Effector memory CD8-positive, alpha-beta T cell (primary cell): ENCODE measurements at regions not wholly inside any gene's neighbourhood (a gene's known extent, or its start where the extent isn't known, plus 50 kb on each side); places are given as distances from the start of the nearest gene placed in this dataset.

ENCODE experiments used
- ATAC-seq: fragments of 150-1000 bp; cut with Tn5 transposase; replicated peaks from 2 replicates; pipeline ENCODE4 v1.10.0; 2021; ENCODE audit warnings: mild to moderate bottlenecking, moderate library complexity
- DNase-seq, 3 experiments: peaks; one replicate each; pipeline ENCODE4 v3.0.0; 2021
- H3K27ac Mint-ChIP-seq, 2 donors: one replicate each; pipeline ENCODE4 v1.8.0; 2022; ENCODE audit warnings: mild to moderate bottlenecking in 2 of 2, mixed read lengths in 2 of 2, moderate library complexity in 2 of 2
- H3K27me3 Mint-ChIP-seq, 2 donors: one replicate each; pipeline ENCODE4 v1.8.0; 2022; ENCODE audit warnings: mixed read lengths in 2 of 2
- H3K36me3 Mint-ChIP-seq: one replicate; pipeline ENCODE4 v1.8.0; 2022; ENCODE audit warnings: mild to moderate bottlenecking, moderate library complexity, mixed read lengths; ENCODE audit not compliant: insufficient read depth
- H3K4me1 Mint-ChIP-seq, 2 donors: one replicate each; pipeline ENCODE4 v1.8.0; 2022; ENCODE audit warnings: low read depth in 2 of 2, mixed read lengths in 2 of 2
- H3K4me3 Mint-ChIP-seq, 2 donors: one replicate each; pipeline ENCODE4 v1.8.0; 2022; ENCODE audit warnings: mild to moderate bottlenecking in 2 of 2, mixed read lengths in 2 of 2, moderate library complexity in 2 of 2
- H3K9me3 Mint-ChIP-seq, 2 donors: one replicate each; pipeline ENCODE4 v1.8.0; 2022; ENCODE audit warnings: mixed read lengths in 2 of 2

GRCh38 chr22:48494968-48495750 lies 1332.5 kb downstream of the BRD1 start:
- Mint-ChIP-seq H3K4me3 (no peak overlapping the region), H3K27me3 (peaks cover 35 to 60% of the 10 kb centered on the region in 2 donors), H3K36me3 (peaks cover 2% of the 10 kb centered on the region), H3K9me3 (no peaks in the 10 kb centered on the region), H3K4me1 (peaks cover 5 to 9% of the 10 kb centered on the region in 2 donors), H3K27ac (no peak overlapping the region)
- ATAC-seq (no peak), DNase-seq (no peak)

GRCh38 chr22:48494256-48494967 lies 1333.3 kb downstream of the BRD1 start:
- DNase-seq (no peak), ATAC-seq (no peak)
- H3K4me3 Mint-ChIP-seq: no peak overlapping the region
- no peaks in the 10 kb centered on the region for H3K9me3 Mint-ChIP-seq
- no peak overlapping the region for H3K27ac Mint-ChIP-seq
- peaks cover 2% of the 10 kb centered on the region for H3K36me3 Mint-ChIP-seq
- H3K4me1 Mint-ChIP-seq: peaks cover 5 to 9% of the 10 kb centered on the region in 2 donors
- peaks cover 35 to 60% of the 10 kb centered on the region in 2 donors for H3K27me3 Mint-ChIP-seq

- Mint-ChIP-seq H3K4me3 (no peak overlapping the region), H3K27ac (no peak overlapping the region), H3K9me3 (no peaks in the 10 kb centered on the region), H3K4me1 (peaks cover 5 to 9% of the 10 kb centered on the region in 2 donors), H3K36me3 (peaks cover 2% of the 10 kb centered on the region), H3K27me3 (peaks cover 35 to 62% of the 10 kb centered on the region in 2 donors)
- no peak for ATAC-seq
- DNase-seq: no peak
These were observed 1333.9 kb downstream of the BRD1 start for GRCh38 chr22:48493733-48494132.

GRCh38 chr22:48492366-48493320 lies 1335.0 kb downstream of the BRD1 start:
- Mint-ChIP-seq H3K27me3 (peaks cover 46 to 73% of the 10 kb centered on the region in 2 donors), H3K36me3 (peaks cover 2% of the 10 kb centered on the region), H3K4me1 (peaks cover 5 to 9% of the 10 kb centered on the region in 2 donors), H3K27ac (no peak overlapping the region), H3K9me3 (no peaks in the 10 kb centered on the region), H3K4me3 (no peak overlapping the region)
- DNase-seq (peak; percentile 6 to 41 (median 15)), ATAC-seq (no peak)

- H3K4me1 Mint-ChIP-seq: peaks cover 5 to 9% of the 10 kb centered on the region in 2 donors
- peaks cover 2% of the 10 kb centered on the region for H3K36me3 Mint-ChIP-seq
- ATAC-seq (no peak), DNase-seq (no peak)
- peaks cover 56 to 84% of the 10 kb centered on the region in 2 donors for H3K27me3 Mint-ChIP-seq
- H3K27ac Mint-ChIP-seq: no peak overlapping the region
- no peak overlapping the region for H3K4me3 Mint-ChIP-seq
- H3K9me3 Mint-ChIP-seq: no peaks in the 10 kb centered on the region
These were observed 1336.2 kb downstream of the BRD1 start for GRCh38 chr22:48491451-48491941.

- Mint-ChIP-seq H3K27me3 (peaks cover 57 to 86% of the 10 kb centered on the region in 2 donors), H3K27ac (no peak overlapping the region), H3K4me1 (peaks cover 5 to 9% of the 10 kb centered on the region in 2 donors), H3K36me3 (peaks cover 2% of the 10 kb centered on the region), H3K4me3 (no peak overlapping the region), H3K9me3 (no peaks in the 10 kb centered on the region)
- ATAC-seq: no peak
- DNase-seq: no peak
These were observed 1336.9 kb downstream of the BRD1 start for GRCh38 chr22:48490500-48491411.

GRCh38 chr22:48489551-48490499 lies 1337.8 kb downstream of the BRD1 start:
- ATAC-seq (no peak), DNase-seq (no peak)
- Mint-ChIP-seq H3K4me3 (no peak overlapping the region), H3K27me3 (peaks cover 52 to 86% of the 10 kb centered on the region in 2 donors), H3K27ac (no peak overlapping the region), H3K9me3 (no peaks in the 10 kb centered on the region), H3K4me1 (peaks cover 5 to 9% of the 10 kb centered on the region in 2 donors), H3K36me3 (peaks cover 2% of the 10 kb centered on the region)

GRCh38 chr22:48488611-48489511 lies 1338.8 kb downstream of the BRD1 start:
- DNase-seq: no peak
- Mint-ChIP-seq H3K9me3 (no peaks in the 10 kb centered on the region), H3K27ac (no peak overlapping the region), H3K27me3 (peaks cover 52 to 78% of the 10 kb centered on the region in 2 donors), H3K4me3 (no peak overlapping the region), H3K36me3 (peaks cover 2% of the 10 kb centered on the region), H3K4me1 (peaks cover 5 to 9% of the 10 kb centered on the region in 2 donors)
- no peak for ATAC-seq

- no peak overlapping the region for H3K4me3 Mint-ChIP-seq
- peaks cover 5 to 9% of the 10 kb centered on the region in 2 donors for H3K4me1 Mint-ChIP-seq
- H3K27ac Mint-ChIP-seq: no peak overlapping the region
- no peak for DNase-seq
- no peaks in the 10 kb centered on the region for H3K9me3 Mint-ChIP-seq
- no peaks in the 10 kb centered on the region for H3K36me3 Mint-ChIP-seq
- H3K27me3 Mint-ChIP-seq: peaks cover 52 to 71% of the 10 kb centered on the region in 2 donors
- no peak for ATAC-seq
These were observed 1339.5 kb downstream of the BRD1 start for GRCh38 chr22:48488149-48488551.

GRCh38 chr22:48486558-48486957 lies 1341.1 kb downstream of the BRD1 start:
- Mint-ChIP-seq H3K9me3 (no peaks in the 10 kb centered on the region), H3K4me3 (no peak overlapping the region), H3K27me3 (peaks cover 37 to 55% of the 10 kb centered on the region in 2 donors), H3K36me3 (no peaks in the 10 kb centered on the region), H3K27ac (no peak overlapping the region), H3K4me1 (peaks cover 0 to 6% of the 10 kb centered on the region in 2 donors)
- ATAC-seq: no peak
- DNase-seq: no peak

GRCh38 chr22:48486134-48486532 lies 1341.5 kb downstream of the BRD1 start:
- DNase-seq (no peak), ATAC-seq (no peak)
- H3K27me3 Mint-ChIP-seq: peaks cover 33 to 51% of the 10 kb centered on the region in 2 donors
- no peak overlapping the region for H3K27ac Mint-ChIP-seq
- no peaks in the 10 kb centered on the region for H3K36me3 Mint-ChIP-seq
- H3K4me3 Mint-ChIP-seq: no peak overlapping the region
- H3K4me1 Mint-ChIP-seq: peaks cover 0 to 5% of the 10 kb centered on the region in 2 donors
- no peaks in the 10 kb centered on the region for H3K9me3 Mint-ChIP-seq
